OCI-LY7 (cell line): ENCODE measurements at regions not wholly inside any gene's neighbourhood (a gene's known extent, or its start where the extent isn't known, plus 50 kb on each side); places are given as distances from the start of the nearest gene placed in this dataset.

Experiments used
- EZH2phosphoT487 ChIP-seq: fragments of 200-600 bp; sonication (generic); IDR thresholded peaks from 2 replicates; pipeline ENCODE4 v1.6.1; 2018; ENCODE audit warnings: low read depth, borderline replicate concordance, mild to moderate bottlenecking, mixed run types, antibody characterized with exemption, low read length, moderate library complexity, mixed read lengths
- TF ChIP-seq, protein P1 (sequence below): fragments of 200-600 bp; sonication (generic); conservative IDR thresholded peaks from 2 replicates; pipeline ENCODE4 v1.5.1; 2014; ENCODE audit warnings: mild to moderate bottlenecking, antibody characterized with exemption, low read length, moderate library complexity, mixed read lengths

DNA sequence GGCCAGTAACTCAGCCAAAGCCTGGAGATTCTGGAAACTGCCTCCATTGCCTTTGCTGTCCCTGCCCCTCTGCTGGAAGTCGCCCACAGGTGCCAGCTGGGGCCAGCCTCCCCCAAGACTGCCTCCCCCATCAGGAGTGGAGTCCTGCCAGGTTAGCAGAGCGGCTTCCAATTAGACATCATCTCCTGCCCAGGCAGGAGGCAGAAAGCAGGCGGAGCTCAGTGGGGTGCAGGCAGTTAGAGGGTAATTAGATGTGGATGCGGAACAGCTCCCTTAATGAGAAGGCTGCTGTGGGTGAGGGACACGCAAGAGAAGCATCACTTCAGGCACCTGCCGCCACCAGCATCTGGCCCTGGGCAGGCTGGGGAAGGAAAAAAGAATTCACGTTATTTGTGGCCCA is 90.9 kb upstream of the TP53I11 start:
- TF ChIP-seq, protein P1, sequence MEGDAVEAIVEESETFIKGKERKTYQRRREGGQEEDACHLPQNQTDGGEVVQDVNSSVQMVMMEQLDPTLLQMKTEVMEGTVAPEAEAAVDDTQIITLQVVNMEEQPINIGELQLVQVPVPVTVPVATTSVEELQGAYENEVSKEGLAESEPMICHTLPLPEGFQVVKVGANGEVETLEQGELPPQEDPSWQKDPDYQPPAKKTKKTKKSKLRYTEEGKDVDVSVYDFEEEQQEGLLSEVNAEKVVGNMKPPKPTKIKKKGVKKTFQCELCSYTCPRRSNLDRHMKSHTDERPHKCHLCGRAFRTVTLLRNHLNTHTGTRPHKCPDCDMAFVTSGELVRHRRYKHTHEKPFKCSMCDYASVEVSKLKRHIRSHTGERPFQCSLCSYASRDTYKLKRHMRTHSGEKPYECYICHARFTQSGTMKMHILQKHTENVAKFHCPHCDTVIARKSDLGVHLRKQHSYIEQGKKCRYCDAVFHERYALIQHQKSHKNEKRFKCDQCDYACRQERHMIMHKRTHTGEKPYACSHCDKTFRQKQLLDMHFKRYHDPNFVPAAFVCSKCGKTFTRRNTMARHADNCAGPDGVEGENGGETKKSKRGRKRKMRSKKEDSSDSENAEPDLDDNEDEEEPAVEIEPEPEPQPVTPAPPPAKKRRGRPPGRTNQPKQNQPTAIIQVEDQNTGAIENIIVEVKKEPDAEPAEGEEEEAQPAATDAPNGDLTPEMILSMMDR = no peak
- no peak for TF ChIP-seq EZH2phosphoT487
